ENCODE measurements at regions not wholly inside any gene's neighbourhood (a gene's known extent, or its start where the extent isn't known, plus 50 kb on each side); places are given as distances from the start of the nearest gene placed in this dataset.

DNA sequence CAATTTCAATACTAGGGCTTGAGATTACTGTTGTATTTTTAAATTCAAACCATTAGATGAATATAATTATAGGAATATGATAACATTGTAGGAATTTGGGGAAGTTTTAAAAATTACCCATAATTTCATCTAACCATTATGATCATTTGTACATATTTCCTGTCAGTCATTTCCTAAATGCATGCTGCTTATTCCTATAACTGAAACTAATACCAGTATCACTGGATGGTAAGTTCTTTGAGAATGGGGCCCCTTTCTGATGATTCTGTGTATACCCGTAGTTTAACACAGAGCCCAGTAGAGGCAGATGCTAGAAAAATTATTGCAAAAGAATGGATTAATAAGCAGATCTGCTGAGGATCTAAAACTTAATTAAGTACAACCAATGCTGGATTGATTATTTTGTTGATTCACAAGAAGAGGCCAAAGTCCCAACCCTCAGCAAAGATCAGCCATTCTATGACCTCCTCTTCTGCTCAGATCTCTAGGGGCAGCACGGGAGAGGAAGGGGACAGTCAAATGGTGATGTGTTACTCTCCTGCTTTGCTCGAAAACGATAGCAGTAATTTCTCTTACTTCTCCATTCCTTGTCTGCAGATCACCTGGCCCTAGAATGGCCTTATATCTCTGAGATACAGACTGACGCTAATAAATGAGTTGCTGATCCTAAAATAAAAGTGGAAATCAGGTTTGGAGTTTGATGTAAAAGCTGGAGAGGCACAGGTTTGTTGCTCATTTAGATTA lies 69.5 kb upstream of the PELI1 start:
- DNase-seq: no peak
- TF ChIP-seq, protein P1, sequence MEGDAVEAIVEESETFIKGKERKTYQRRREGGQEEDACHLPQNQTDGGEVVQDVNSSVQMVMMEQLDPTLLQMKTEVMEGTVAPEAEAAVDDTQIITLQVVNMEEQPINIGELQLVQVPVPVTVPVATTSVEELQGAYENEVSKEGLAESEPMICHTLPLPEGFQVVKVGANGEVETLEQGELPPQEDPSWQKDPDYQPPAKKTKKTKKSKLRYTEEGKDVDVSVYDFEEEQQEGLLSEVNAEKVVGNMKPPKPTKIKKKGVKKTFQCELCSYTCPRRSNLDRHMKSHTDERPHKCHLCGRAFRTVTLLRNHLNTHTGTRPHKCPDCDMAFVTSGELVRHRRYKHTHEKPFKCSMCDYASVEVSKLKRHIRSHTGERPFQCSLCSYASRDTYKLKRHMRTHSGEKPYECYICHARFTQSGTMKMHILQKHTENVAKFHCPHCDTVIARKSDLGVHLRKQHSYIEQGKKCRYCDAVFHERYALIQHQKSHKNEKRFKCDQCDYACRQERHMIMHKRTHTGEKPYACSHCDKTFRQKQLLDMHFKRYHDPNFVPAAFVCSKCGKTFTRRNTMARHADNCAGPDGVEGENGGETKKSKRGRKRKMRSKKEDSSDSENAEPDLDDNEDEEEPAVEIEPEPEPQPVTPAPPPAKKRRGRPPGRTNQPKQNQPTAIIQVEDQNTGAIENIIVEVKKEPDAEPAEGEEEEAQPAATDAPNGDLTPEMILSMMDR (IDR thresholded peaks at IDR 0.05): no peak
- TF ChIP-seq EP300 (IDR thresholded peaks at IDR 0.05) (no peak), POLR2A (IDR thresholded peaks at IDR 0.05) (no peak)
- Histone ChIP-seq H3K4me3 (no peak overlapping the region), H3K36me3 (no peaks in the 10 kb centered on the region), H3K27me3 (no peaks in the 10 kb centered on the region), H3K4me1 (ENCODE audit: insufficient read depth) (no peaks in the 10 kb centered on the region), H3K27ac (no peak overlapping the region), H3K9me3 (no peaks in the 10 kb centered on the region)
- intact Hi-C loops (cut with DNase I): no loop called here
- 83 to 95% (median 86%) methylated on average over 5 of the region's 5 CpGs for WGBS, 3 donors

DNA sequence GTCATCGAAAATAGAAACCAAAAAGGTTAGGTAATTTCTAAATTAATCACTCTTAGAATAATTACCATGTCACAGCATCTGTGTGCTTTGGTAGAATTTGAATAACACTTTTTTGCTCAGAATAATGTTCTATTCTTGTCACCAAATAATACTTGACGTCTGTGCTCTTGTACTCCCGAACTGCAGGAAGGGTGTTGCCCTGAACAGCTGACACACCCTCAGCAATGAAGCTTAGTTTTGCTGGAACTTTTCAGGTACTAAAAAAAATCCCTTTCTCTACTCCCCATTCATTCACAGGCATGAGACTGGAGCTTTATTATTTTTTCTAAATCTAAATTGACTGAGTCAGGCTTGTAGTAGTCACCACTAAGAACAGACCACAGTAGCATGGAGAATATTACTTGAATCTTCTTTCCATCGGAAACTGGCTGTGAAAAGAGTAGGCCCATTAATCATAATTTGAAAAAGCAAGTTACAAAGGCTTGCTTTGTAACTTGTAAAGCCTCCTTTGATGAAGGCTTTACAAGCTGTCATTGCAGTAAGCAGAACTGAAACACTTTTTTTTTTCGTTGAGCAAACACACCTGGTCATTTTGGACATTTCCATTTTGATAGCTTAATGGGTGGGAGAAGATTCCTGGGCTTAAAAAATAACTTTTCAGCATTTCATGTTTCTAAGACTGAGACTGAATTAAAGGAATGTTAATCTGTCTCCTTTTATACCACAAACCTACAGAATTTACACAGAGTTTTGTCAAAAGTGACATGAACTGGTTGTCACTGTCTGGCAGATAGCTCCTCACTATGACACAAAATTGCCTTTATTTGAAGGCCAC lies 70.3 kb upstream of the PELI1 start:
- Histone ChIP-seq H3K36me3 (no peaks in the 10 kb centered on the region), H3K27me3 (no peaks in the 10 kb centered on the region), H3K4me3 (no peak overlapping the region), H3K4me1 (ENCODE audit: insufficient read depth) (no peaks in the 10 kb centered on the region), H3K27ac (no peak overlapping the region), H3K9me3 (no peaks in the 10 kb centered on the region)
- no peak for TF ChIP-seq EP300 (IDR thresholded peaks at IDR 0.05)
- TF ChIP-seq, protein P1 (IDR thresholded peaks at IDR 0.05): no peak
- intact Hi-C loops (cut with DNase I): no loop called here
- WGBS, 3 donors: 55 to 66% (median 66%) methylated on average over 5 of the region's 5 CpGs
- DNase-seq: no peak

DNA sequence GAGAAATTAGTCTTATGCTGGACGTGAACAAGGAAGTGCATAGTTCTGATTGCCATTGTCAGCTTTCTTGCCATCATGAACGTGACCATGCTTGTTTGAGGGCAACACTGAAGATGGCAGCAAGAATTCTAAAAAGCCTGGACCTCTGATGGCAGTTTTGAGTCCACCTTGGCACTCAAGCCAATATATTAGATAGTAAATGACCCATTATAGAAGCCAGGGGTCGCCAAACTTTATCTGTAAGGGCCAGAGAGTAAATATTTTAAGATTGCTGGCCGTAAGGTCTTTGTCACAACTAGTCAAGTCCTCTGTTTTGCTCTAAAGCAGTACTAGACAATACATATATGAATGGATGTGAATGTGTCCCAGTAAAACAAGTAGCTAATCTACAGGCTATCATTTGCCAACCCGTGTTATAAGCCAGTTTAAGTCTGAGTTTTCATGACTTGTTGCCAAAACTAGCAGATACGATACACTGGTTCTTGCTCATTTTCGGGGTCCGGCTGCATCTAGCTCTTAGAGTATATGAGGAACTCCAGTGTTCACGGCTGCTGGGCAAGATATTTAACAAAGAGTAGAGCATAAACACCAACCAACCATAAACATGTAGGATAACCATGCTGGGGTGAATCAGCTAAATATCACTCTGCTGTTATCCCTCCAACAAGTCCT lies 73.1 kb upstream of the PELI1 start:
- intact Hi-C loops (cut with DNase I): no loop called here
- H3K4me3 ChIP-seq: no peak overlapping the region
- no peak for DNase-seq
- WGBS, 3 donors: 86 to 88% (median 86%) methylated on average over 9 of the region's 9 CpGs
- H3K4me1 ChIP-seq (ENCODE audit: insufficient read depth): no peaks in the 10 kb centered on the region
- no peak overlapping the region for H3K27ac ChIP-seq
- H3K9me3 ChIP-seq: no peaks in the 10 kb centered on the region
- no peak for TF ChIP-seq POLR2A (IDR thresholded peaks at IDR 0.05)
- H3K36me3 ChIP-seq: no peaks in the 10 kb centered on the region
- H3K27me3 ChIP-seq: no peaks in the 10 kb centered on the region

DNA sequence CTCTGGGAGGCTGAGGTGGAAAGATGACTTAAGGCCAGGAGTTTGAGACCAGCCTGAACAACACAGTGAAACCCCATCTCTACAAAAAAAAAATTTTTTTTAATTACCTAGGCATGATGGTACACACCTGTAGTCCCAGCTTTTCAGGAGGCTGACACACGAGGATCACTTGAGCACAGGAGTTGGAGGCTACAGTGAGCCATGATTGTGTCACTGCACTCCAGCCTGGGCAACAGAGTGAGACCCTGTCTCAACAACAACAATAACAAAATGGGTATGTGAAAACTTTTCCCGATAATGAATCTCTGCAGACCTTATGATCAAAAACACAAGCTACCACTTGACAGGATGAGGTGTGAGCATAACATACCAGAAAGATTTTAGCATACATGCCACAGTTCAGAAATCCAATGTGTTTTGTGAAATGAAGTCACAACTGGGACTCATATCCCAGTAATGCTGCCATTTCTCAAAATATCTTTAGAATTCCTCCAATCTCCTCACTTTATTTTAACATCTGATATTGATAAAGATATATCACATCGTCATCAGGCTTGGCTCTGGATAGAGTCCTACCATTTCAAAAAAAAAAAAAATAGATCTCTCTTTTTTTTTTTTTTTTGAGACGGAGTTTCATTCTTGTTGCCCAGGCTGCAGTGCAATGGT lies 74.0 kb upstream of the PELI1 start:
- WGBS, 3 donors: 70 to 72% (median 71%) methylated on average over 4 of the region's 4 CpGs
- intact Hi-C loops (cut with DNase I): no loop called here
- Histone ChIP-seq H3K9me3 (no peaks in the 10 kb centered on the region), H3K27me3 (no peaks in the 10 kb centered on the region), H3K36me3 (no peaks in the 10 kb centered on the region), H3K27ac (no peak overlapping the region), H3K4me1 (ENCODE audit: insufficient read depth) (no peaks in the 10 kb centered on the region), H3K4me3 (no peak overlapping the region)
- TF ChIP-seq, protein P1 (IDR thresholded peaks at IDR 0.05): no peak
- TF ChIP-seq EP300 (IDR thresholded peaks at IDR 0.05) (no peak), POLR2A (IDR thresholded peaks at IDR 0.05) (no peak)
- no peak for DNase-seq
